NT2/D1 (cell line): ENCODE measurements at regions not wholly inside any gene's neighbourhood (a gene's known extent, or its start where the extent isn't known, plus 50 kb on each side); places are given as distances from the start of the nearest gene placed in this dataset.

Source experiments
- DNase-seq: peaks from one replicate; pipeline ENCODE4 v3.0.0-alpha.2; 2011; ENCODE audit warnings: low read depth, low spot score
- H3K27me3 ChIP-seq: 2 replicates; pipeline ENCODE4 v1.6.0; 2011; ENCODE audit warnings: mild to moderate bottlenecking; ENCODE audit not compliant: insufficient read length, insufficient read depth
- H3K36me3 ChIP-seq: 2 replicates; pipeline ENCODE4 v1.6.1; 2011; ENCODE audit warnings: mild to moderate bottlenecking, low read length, mixed read lengths; ENCODE audit not compliant: insufficient read depth, insufficient read length
- H3K4me1 ChIP-seq: 2 replicates; pipeline ENCODE4 v1.5.1; 2011; ENCODE audit not compliant: insufficient read depth, insufficient read length
- H3K4me3 ChIP-seq: 2 replicates; pipeline ENCODE4 v1.5.1; 2011; ENCODE audit warnings: low read depth; ENCODE audit not compliant: insufficient read length
- H3K9ac ChIP-seq: 2 replicates; pipeline ENCODE4 v1.6.0; 2011; ENCODE audit warnings: low read depth; ENCODE audit not compliant: insufficient read length
- H3K9me3 ChIP-seq: 2 replicates; pipeline ENCODE4 v1.5.1; 2011; ENCODE audit warnings: mild to moderate bottlenecking, low read length; ENCODE audit not compliant: insufficient read depth
- SUZ12 ChIP-seq: IDR thresholded peaks from 2 replicates; pipeline ENCODE4 v1.6.1; 2011; ENCODE audit not compliant: insufficient read length, insufficient read depth; ENCODE audit errors: extremely low read depth
- YY1 ChIP-seq: IDR thresholded peaks from 2 replicates; pipeline ENCODE4 v1.6.1; 2011; ENCODE audit not compliant: insufficient read length, insufficient read depth
- ZNF274 ChIP-seq: IDR thresholded peaks from 2 replicates; pipeline ENCODE4 v1.6.1; 2011; ENCODE audit warnings: mild to moderate bottlenecking, low read depth, low read length

GRCh38 chr4:107276052-107276451, 239.9 kb upstream of the DKK2 start:
- no peaks in the 10 kb centered on the region for H3K4me1 ChIP-seq
- H3K9me3 ChIP-seq, result no peaks in the 10 kb centered on the region
- no peak overlapping the region for H3K9ac ChIP-seq
- TF ChIP-seq SUZ12 (no peak), ZNF274 (no peak), YY1 (no peak)
- H3K27me3 ChIP-seq, result no peaks in the 10 kb centered on the region
- no peak overlapping the region for H3K4me3 ChIP-seq
- no peak for DNase-seq
- H3K36me3 ChIP-seq, result no peaks in the 10 kb centered on the region

GRCh38 chr4:107275225-107275624, 239.1 kb upstream of the DKK2 start:
- TF ChIP-seq ZNF274 (no peak), YY1 (no peak), SUZ12 (no peak)
- H3K4me3 ChIP-seq, result no peak overlapping the region
- H3K27me3 ChIP-seq, result no peaks in the 10 kb centered on the region
- no peaks in the 10 kb centered on the region for H3K36me3 ChIP-seq
- H3K9me3 ChIP-seq, result no peaks in the 10 kb centered on the region; the same call in 1 of the 2 replicates
- H3K4me1 ChIP-seq, result no peaks in the 10 kb centered on the region
- DNase-seq, result no peak
- no peak overlapping the region for H3K9ac ChIP-seq

GRCh38 chr4:107270614-107271013, 234.5 kb upstream of the DKK2 start:
- TF ChIP-seq YY1 (no peak), ZNF274 (no peak), SUZ12 (no peak)
- no peak overlapping the region for H3K4me3 ChIP-seq
- H3K27me3 ChIP-seq, result no peaks in the 10 kb centered on the region
- no peak overlapping the region for H3K9ac ChIP-seq
- no peaks in the 10 kb centered on the region for H3K36me3 ChIP-seq
- DNase-seq, result no peak
- H3K4me1 ChIP-seq, result no peaks in the 10 kb centered on the region
- peaks cover 5% of the 10 kb centered on the region; the same call in 1 of the 2 replicates for H3K9me3 ChIP-seq

GRCh38 chr4:107269175-107269574, 233.1 kb upstream of the DKK2 start:
- Histone ChIP-seq H3K4me1 (no peaks in the 10 kb centered on the region), H3K9ac (no peak overlapping the region), H3K36me3 (no peaks in the 10 kb centered on the region), H3K27me3 (no peaks in the 10 kb centered on the region), H3K4me3 (no peak overlapping the region), H3K9me3 (peaks cover 5% of the 10 kb centered on the region; the same call in 1 of the 2 replicates)
- no peak for DNase-seq
- TF ChIP-seq YY1 (no peak), SUZ12 (no peak), ZNF274 (no peak)

GRCh38 chr4:107265859-107266258, 229.7 kb upstream of the DKK2 start:
- no peak for TF ChIP-seq ZNF274
- no peak for TF ChIP-seq SUZ12
- no peak for TF ChIP-seq YY1
- DNase-seq, result no peak
- Histone ChIP-seq H3K36me3 (no peaks in the 10 kb centered on the region), H3K9me3 (peaks cover 5% of the 10 kb centered on the region; the same call in 1 of the 2 replicates), H3K4me1 (no peaks in the 10 kb centered on the region), H3K9ac (no peak overlapping the region), H3K4me3 (no peak overlapping the region), H3K27me3 (no peaks in the 10 kb centered on the region)

GRCh38 chr4:107261241-107261874, 225.2 kb upstream of the DKK2 start:
- Histone ChIP-seq H3K9me3 (no peaks in the 10 kb centered on the region), H3K9ac (no peak overlapping the region), H3K4me3 (no peak overlapping the region), H3K27me3 (no peaks in the 10 kb centered on the region), H3K36me3 (no peaks in the 10 kb centered on the region), H3K4me1 (no peaks in the 10 kb centered on the region)
- no peak for DNase-seq
- TF ChIP-seq YY1, result no peak
- no peak for TF ChIP-seq ZNF274
- TF ChIP-seq SUZ12, result no peak

- H3K4me1 ChIP-seq, result no peaks in the 10 kb centered on the region
- no peak overlapping the region for H3K9ac ChIP-seq
- H3K4me3 ChIP-seq, result no peak overlapping the region
- no peaks in the 10 kb centered on the region for H3K27me3 ChIP-seq
- H3K9me3 ChIP-seq, result no peaks in the 10 kb centered on the region
- DNase-seq, result no peak
- H3K36me3 ChIP-seq, result no peaks in the 10 kb centered on the region
- TF ChIP-seq YY1 (no peak), ZNF274 (no peak), SUZ12 (no peak)
These were observed 222.2 kb upstream of the DKK2 start for GRCh38 chr4:107258359-107258758.
